A673 (cell line): ENCODE measurements at regions not wholly inside any gene's neighbourhood (a gene's known extent, or its start where the extent isn't known, plus 50 kb on each side); places are given as distances from the start of the nearest gene placed in this dataset.

Source experiments
- EZH2 ChIP-seq: fragments of 200-600 bp; sonication (generic); IDR thresholded peaks from 2 replicates; pipeline ENCODE4 v1.6.1; 2017; ENCODE audit warnings: borderline replicate concordance, low read depth, mild to moderate bottlenecking, mixed read lengths, antibody characterized with exemption, low read length; ENCODE audit not compliant: poor library complexity, severe bottlenecking
- TF ChIP-seq, protein P1 (sequence below): fragments of 300-800, 200-600 bp; sonication (generic); conservative IDR thresholded peaks from 2 replicates; pipeline ENCODE4 v1.5.1; 2017; ENCODE audit warnings: low read depth, mild to moderate bottlenecking, antibody characterized with exemption, low read length, moderate library complexity, mixed read lengths

DNA sequence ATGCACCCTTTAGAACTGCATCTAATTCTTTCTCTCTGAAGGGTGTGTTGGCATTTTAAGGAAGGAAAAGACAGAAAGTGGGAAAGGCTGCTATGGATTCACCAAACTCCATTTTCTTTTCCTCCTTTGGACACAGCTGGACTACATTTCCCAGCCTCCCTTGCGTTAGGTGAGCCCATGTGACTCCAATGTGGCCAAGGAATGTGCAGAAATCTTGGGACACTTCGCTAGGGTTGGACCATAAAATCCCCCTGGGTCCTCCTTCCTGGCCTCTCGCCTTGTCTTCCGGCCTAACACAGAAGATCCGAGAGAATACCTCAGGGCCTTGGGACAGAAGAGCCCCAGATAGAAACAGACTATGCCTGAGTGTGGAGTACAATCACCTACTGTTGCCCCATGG lies 56.3 kb downstream of the ABCC12 start:
- no peak for TF ChIP-seq EZH2
- TF ChIP-seq, protein P1, sequence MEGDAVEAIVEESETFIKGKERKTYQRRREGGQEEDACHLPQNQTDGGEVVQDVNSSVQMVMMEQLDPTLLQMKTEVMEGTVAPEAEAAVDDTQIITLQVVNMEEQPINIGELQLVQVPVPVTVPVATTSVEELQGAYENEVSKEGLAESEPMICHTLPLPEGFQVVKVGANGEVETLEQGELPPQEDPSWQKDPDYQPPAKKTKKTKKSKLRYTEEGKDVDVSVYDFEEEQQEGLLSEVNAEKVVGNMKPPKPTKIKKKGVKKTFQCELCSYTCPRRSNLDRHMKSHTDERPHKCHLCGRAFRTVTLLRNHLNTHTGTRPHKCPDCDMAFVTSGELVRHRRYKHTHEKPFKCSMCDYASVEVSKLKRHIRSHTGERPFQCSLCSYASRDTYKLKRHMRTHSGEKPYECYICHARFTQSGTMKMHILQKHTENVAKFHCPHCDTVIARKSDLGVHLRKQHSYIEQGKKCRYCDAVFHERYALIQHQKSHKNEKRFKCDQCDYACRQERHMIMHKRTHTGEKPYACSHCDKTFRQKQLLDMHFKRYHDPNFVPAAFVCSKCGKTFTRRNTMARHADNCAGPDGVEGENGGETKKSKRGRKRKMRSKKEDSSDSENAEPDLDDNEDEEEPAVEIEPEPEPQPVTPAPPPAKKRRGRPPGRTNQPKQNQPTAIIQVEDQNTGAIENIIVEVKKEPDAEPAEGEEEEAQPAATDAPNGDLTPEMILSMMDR, result no peak
